IMR-90 (cell line): ENCODE measurements at regions not wholly inside any gene's neighbourhood (a gene's known extent, or its start where the extent isn't known, plus 50 kb on each side); places are given as distances from the start of the nearest gene placed in this dataset.

Experiments used
- CEBPB ChIP-seq: IDR thresholded peaks from 2 replicates; pipeline ENCODE4 v1.6.1; 2012; ENCODE audit warnings: low read depth, low read length, improper control_type of control experiment
- CTCF ChIP-seq: conservative IDR thresholded peaks from 2 replicates; pipeline ENCODE4 v1.5.1; 2012; ENCODE audit warnings: mild to moderate bottlenecking, low read depth, low read length, improper control_type of control experiment
- FOS ChIP-seq: fragments of 150-350 bp; IDR thresholded peaks from 2 replicates; pipeline ENCODE4 v1.6.1; 2016; ENCODE audit warnings: low read depth, low read length
- MAFK ChIP-seq: IDR thresholded peaks from 2 replicates; pipeline ENCODE4 v1.6.1; 2012; ENCODE audit warnings: low read depth, low read length, improper control_type of control experiment
- MAZ ChIP-seq: IDR thresholded peaks from 2 replicates; pipeline ENCODE4 v1.6.1; 2012; ENCODE audit warnings: low read depth, mild to moderate bottlenecking, low read length, improper control_type of control experiment, moderate library complexity, borderline replicate concordance
- MXI1 ChIP-seq: IDR thresholded peaks from 2 replicates; pipeline ENCODE4 v1.6.1; 2012; ENCODE audit warnings: low read depth, mild to moderate bottlenecking, low read length, moderate library complexity, borderline replicate concordance
- NFE2L2 ChIP-seq: fragments of 150-350 bp; IDR thresholded peaks from 2 replicates; pipeline ENCODE4 v1.6.1; 2016; ENCODE audit warnings: low read depth, mild to moderate bottlenecking, low read length
- POLR2A ChIP-seq: IDR thresholded peaks from 2 replicates; pipeline ENCODE4 v1.6.1; 2012; ENCODE audit warnings: mild to moderate bottlenecking, low read depth, low read length
- RAD21 ChIP-seq: IDR thresholded peaks from 2 replicates; pipeline ENCODE4 v1.6.1; 2012; ENCODE audit warnings: low read length, improper control_type of control experiment
- RCOR1 ChIP-seq: IDR thresholded peaks from 2 replicates; pipeline ENCODE4 v1.6.1; 2012; ENCODE audit warnings: mild to moderate bottlenecking, low read length, improper control_type of control experiment; ENCODE audit not compliant: insufficient replicate concordance
- RFX5 ChIP-seq: IDR thresholded peaks from 2 replicates; pipeline ENCODE4 v1.8.0; 2012; ENCODE audit warnings: low read depth, mild to moderate bottlenecking, low read length, moderate library complexity
- SMC3 ChIP-seq: fragments of 150-350 bp; IDR thresholded peaks from 2 replicates; pipeline ENCODE4 v1.6.1; 2016; ENCODE audit warnings: low read depth, mild to moderate bottlenecking, antibody characterized with exemption, low read length, moderate library complexity
- TF ChIP-seq, protein P1 (sequence below): fragments of 150-350 bp; IDR thresholded peaks from 2 replicates; pipeline ENCODE4 v1.6.1; 2017; ENCODE audit warnings: mild to moderate bottlenecking, antibody characterized with exemption, low read length, low read depth
- TF ChIP-seq, protein P2 (sequence below): fragments of 150-350 bp; IDR thresholded peaks from 2 replicates; pipeline ENCODE4 v1.6.1; 2016; ENCODE audit warnings: low read depth, mild to moderate bottlenecking, low read length, moderate library complexity, borderline replicate concordance

DNA sequence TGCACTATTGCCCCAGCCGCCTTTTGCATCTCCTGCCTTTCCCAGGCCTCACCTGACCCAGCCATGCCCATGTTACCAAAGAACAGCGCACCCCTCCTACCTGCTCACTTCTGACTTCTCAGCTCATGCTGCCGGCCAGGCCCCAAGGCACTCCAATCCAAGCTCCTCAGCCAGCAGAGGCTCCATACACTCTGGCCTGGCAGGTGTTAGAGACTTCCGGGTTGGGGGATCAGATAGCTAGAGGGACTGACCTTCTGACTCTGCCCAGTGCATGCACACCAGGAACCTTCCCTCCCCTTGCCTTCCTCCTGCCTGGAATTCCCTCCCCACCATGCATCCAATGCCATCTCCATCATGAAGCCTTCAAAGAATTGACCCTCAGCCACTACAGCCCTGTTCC is 56.2 kb upstream of the ZMIZ1 start:
- no peak for TF ChIP-seq CTCF
- no peak for TF ChIP-seq POLR2A
- TF ChIP-seq SMC3: no peak
- TF ChIP-seq CEBPB: no peak
- no peak for TF ChIP-seq MXI1
- no peak for TF ChIP-seq RAD21
- TF ChIP-seq MAZ: no peak
- TF ChIP-seq MAFK: no peak
- no peak for TF ChIP-seq RCOR1
- TF ChIP-seq, protein P1, sequence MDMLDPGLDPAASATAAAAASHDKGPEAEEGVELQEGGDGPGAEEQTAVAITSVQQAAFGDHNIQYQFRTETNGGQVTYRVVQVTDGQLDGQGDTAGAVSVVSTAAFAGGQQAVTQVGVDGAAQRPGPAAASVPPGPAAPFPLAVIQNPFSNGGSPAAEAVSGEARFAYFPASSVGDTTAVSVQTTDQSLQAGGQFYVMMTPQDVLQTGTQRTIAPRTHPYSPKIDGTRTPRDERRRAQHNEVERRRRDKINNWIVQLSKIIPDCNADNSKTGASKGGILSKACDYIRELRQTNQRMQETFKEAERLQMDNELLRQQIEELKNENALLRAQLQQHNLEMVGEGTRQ: no peak
- no peak for TF ChIP-seq RFX5
- TF ChIP-seq FOS: no peak
- TF ChIP-seq, protein P2, sequence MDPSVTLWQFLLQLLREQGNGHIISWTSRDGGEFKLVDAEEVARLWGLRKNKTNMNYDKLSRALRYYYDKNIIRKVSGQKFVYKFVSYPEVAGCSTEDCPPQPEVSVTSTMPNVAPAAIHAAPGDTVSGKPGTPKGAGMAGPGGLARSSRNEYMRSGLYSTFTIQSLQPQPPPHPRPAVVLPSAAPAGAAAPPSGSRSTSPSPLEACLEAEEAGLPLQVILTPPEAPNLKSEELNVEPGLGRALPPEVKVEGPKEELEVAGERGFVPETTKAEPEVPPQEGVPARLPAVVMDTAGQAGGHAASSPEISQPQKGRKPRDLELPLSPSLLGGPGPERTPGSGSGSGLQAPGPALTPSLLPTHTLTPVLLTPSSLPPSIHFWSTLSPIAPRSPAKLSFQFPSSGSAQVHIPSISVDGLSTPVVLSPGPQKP: no peak
- no peak for TF ChIP-seq NFE2L2
